Loucy (cell line): ENCODE measurements at regions not wholly inside any gene's neighbourhood (a gene's known extent, or its start where the extent isn't known, plus 50 kb on each side); places are given as distances from the start of the nearest gene placed in this dataset.

Experiments
- EZH2phosphoT487 ChIP-seq: fragments of 200-600 bp; IDR thresholded peaks from 2 replicates; pipeline ENCODE4 v1.6.1; 2018; ENCODE audit warnings: antibody characterized with exemption, mild to moderate bottlenecking, moderate library complexity, borderline replicate concordance
- TF ChIP-seq, protein P1 (sequence below): fragments of 200-600 bp; sonication (generic); conservative IDR thresholded peaks from 2 replicates; pipeline ENCODE4 v1.5.1; 2014; ENCODE audit warnings: mild to moderate bottlenecking, antibody characterized with exemption, low read length

DNA sequence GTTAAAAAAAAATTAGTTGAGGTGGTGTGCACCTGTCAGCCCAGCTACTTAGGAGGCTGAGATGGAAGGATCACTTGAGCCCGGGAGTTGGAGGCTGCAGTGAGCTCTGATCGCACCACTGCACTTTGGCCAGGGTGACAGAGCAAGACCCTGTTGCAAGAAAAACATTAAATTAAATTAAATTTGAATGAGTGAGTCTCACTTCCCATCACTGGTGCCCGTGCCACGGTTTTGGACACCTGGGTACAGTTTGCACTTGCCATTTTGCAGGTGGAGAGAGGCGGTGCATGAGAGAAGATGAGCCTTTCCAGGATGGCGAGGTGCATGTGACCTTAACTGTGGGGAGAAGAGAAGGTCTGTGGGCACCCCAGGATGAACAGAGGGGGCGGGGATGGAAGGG is 60.3 kb upstream of the ZNF536 start:
- TF ChIP-seq, protein P1, sequence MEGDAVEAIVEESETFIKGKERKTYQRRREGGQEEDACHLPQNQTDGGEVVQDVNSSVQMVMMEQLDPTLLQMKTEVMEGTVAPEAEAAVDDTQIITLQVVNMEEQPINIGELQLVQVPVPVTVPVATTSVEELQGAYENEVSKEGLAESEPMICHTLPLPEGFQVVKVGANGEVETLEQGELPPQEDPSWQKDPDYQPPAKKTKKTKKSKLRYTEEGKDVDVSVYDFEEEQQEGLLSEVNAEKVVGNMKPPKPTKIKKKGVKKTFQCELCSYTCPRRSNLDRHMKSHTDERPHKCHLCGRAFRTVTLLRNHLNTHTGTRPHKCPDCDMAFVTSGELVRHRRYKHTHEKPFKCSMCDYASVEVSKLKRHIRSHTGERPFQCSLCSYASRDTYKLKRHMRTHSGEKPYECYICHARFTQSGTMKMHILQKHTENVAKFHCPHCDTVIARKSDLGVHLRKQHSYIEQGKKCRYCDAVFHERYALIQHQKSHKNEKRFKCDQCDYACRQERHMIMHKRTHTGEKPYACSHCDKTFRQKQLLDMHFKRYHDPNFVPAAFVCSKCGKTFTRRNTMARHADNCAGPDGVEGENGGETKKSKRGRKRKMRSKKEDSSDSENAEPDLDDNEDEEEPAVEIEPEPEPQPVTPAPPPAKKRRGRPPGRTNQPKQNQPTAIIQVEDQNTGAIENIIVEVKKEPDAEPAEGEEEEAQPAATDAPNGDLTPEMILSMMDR = no peak
- TF ChIP-seq EZH2phosphoT487 = no peak
